WTC11 (cell line): ENCODE measurements at regions not wholly inside any gene's neighbourhood (a gene's known extent, or its start where the extent isn't known, plus 50 kb on each side); places are given as distances from the start of the nearest gene placed in this dataset.

ENCODE experiments used
- TF ChIP-seq, protein P1 (sequence below): fragments of 200-600 bp; IDR thresholded peaks from 2 replicates; pipeline ENCODE4 v1.8.0; 2022; ENCODE audit warnings: antibody characterized with exemption
- TF ChIP-seq, protein P2 (sequence below): sonication (generic); formaldehyde crosslinking; IDR thresholded peaks from 2 replicates; pipeline ENCODE4 v1.8.1; 2022; ENCODE audit warnings: mild to moderate bottlenecking, moderate library complexity, missing genetic modification reagents
- TF ChIP-seq, protein P3 (sequence below): sonication (generic); formaldehyde crosslinking; IDR thresholded peaks from 2 replicates; pipeline ENCODE4 v1.8.1; 2023; ENCODE audit warnings: mild to moderate bottlenecking, missing genetic modification reagents, moderate library complexity

DNA sequence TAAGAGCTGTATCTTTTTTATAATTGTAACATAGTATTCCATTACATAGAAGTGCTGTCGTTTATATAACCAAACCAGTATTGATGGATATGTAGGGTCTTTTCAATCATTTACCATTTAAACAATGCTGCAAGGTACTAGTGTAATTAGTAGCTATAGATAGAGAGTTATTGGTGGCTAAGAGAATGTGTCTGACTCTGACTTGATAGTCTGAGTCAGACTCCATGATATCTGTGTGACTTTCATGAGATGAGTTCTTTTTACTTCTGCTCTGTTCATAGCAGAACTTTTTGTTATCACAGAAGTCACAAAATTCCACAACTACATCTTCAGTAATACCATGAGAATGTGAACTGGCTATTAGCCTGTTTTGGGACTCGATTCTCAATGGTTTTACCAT is 150.6 kb downstream of the FHIP1A start:
- TF ChIP-seq, protein P1, sequence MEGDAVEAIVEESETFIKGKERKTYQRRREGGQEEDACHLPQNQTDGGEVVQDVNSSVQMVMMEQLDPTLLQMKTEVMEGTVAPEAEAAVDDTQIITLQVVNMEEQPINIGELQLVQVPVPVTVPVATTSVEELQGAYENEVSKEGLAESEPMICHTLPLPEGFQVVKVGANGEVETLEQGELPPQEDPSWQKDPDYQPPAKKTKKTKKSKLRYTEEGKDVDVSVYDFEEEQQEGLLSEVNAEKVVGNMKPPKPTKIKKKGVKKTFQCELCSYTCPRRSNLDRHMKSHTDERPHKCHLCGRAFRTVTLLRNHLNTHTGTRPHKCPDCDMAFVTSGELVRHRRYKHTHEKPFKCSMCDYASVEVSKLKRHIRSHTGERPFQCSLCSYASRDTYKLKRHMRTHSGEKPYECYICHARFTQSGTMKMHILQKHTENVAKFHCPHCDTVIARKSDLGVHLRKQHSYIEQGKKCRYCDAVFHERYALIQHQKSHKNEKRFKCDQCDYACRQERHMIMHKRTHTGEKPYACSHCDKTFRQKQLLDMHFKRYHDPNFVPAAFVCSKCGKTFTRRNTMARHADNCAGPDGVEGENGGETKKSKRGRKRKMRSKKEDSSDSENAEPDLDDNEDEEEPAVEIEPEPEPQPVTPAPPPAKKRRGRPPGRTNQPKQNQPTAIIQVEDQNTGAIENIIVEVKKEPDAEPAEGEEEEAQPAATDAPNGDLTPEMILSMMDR, result no peak
- TF ChIP-seq, protein P2, sequence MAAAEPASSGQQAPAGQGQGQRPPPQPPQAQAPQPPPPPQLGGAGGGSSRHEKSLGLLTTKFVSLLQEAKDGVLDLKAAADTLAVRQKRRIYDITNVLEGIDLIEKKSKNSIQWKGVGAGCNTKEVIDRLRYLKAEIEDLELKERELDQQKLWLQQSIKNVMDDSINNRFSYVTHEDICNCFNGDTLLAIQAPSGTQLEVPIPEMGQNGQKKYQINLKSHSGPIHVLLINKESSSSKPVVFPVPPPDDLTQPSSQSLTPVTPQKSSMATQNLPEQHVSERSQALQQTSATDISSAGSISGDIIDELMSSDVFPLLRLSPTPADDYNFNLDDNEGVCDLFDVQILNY (CRISPR knock-in tag), result no peak
- TF ChIP-seq, protein P3, sequence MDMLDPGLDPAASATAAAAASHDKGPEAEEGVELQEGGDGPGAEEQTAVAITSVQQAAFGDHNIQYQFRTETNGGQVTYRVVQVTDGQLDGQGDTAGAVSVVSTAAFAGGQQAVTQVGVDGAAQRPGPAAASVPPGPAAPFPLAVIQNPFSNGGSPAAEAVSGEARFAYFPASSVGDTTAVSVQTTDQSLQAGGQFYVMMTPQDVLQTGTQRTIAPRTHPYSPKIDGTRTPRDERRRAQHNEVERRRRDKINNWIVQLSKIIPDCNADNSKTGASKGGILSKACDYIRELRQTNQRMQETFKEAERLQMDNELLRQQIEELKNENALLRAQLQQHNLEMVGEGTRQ, result no peak
